Right cardiac atrium (tissue), 5 donors: ENCODE measurements at regions not wholly inside any gene's neighbourhood (a gene's known extent, or its start where the extent isn't known, plus 50 kb on each side); places are given as distances from the start of the nearest gene placed in this dataset.

Source experiments
- ATAC-seq, 2 donors: fragments of 200-7000 bp; cut with Tn5 transposase; one replicate each; pipeline versions ENCODE4 v1.8.0 to v1.9.1; 2020; ENCODE audit warnings: moderate library complexity in 2 of 2, mild to moderate bottlenecking in 1 of 2
- DNase-seq, 3 donors: peaks; one replicate each; pipeline ENCODE4 v3.0.0-alpha.2; 2020
- H3K27ac ChIP-seq: one replicate; pipeline ENCODE4 v1.5.1; 2013; ENCODE audit warnings: mild to moderate bottlenecking, low read length, control low read depth, moderate library complexity
- H3K27me3 ChIP-seq: one replicate; pipeline ENCODE4 v1.6.1; 2013; ENCODE audit not compliant: control insufficient read depth, insufficient read depth
- H3K4me1 ChIP-seq: one replicate; pipeline ENCODE4 v1.6.1; 2013; ENCODE audit warnings: low read length; ENCODE audit not compliant: control insufficient read depth, insufficient read depth
- H3K4me3 ChIP-seq: one replicate; pipeline ENCODE4 v1.5.1; 2013; ENCODE audit warnings: low read length, control low read depth
- H3K9me3 ChIP-seq: one replicate; pipeline ENCODE4 v1.6.1; 2013; ENCODE audit warnings: low read length; ENCODE audit not compliant: control insufficient read depth
- WGBS: extraction: QIAGEN DNeasy Blood & Tissue Kit; methylation state at CpG from one replicate; pipeline ENCODE4 v1.1.7; 2013; 5-methylcytosine and 5-hydroxymethylcytosine counted together
- intact Hi-C, 4 donors: fragments of 100-400 bp; cut with DNase I; formaldehyde crosslinking; loops; one replicate each; pipeline versions ENCODE4 v1.11.0 to v1.14.0; 2022 to 2023
- donor health status: healthy with polysubstance abuse.
- donor health status: DM: no; HTN: yes; CAD: no.
- donor health status: DM: no; HTN: no; CAD: no.
- donor health status: DM: no; HTN: yes; CAD: no; lungs with severe emphysema.
- donor health status: DM: yes; HTN: yes; CAD: no.

GRCh38 chr10:6722616-6723004 lies 142.5 kb upstream of the PRKCQ start:
- 93% methylated on average over 1 of the region's 1 CpG for WGBS
- H3K27ac ChIP-seq: no peak overlapping the region
- DNase-seq (no peak), ATAC-seq (no peak)
- H3K4me3 ChIP-seq: no peak overlapping the region
- no peaks in the 10 kb centered on the region for H3K9me3 ChIP-seq
- H3K4me1 ChIP-seq: no peaks in the 10 kb centered on the region
- intact Hi-C loops: no loop called here
- H3K27me3 ChIP-seq: no peaks in the 10 kb centered on the region

- DNase-seq: no peak
- peak overlapping the region; percentile 54 for H3K27ac ChIP-seq
- H3K4me1 ChIP-seq: no peaks in the 10 kb centered on the region
- WGBS: 30% methylated on average over 11 of the region's 11 CpGs
- ATAC-seq: peak; percentile 35 to 90
- no peaks in the 10 kb centered on the region for H3K27me3 ChIP-seq
- H3K4me3 ChIP-seq: no peak overlapping the region
- H3K9me3 ChIP-seq: no peaks in the 10 kb centered on the region
- intact Hi-C loops: no loop called here
These were observed 142.0 kb upstream of the PRKCQ start for GRCh38 chr10:6721964-6722615.

GRCh38 chr10:6721480-6721879 lies 141.4 kb upstream of the PRKCQ start:
- intact Hi-C loops: no loop called here
- no peaks in the 10 kb centered on the region for H3K4me1 ChIP-seq
- DNase-seq (peak; percentile 43 to 55 (median 55)), ATAC-seq (peak; percentile 77 to 89)
- WGBS: 23% methylated on average over 7 of the region's 7 CpGs
- H3K4me3 ChIP-seq: no peak overlapping the region
- H3K27ac ChIP-seq: peak overlapping the region; percentile 54
- no peaks in the 10 kb centered on the region for H3K27me3 ChIP-seq
- no peaks in the 10 kb centered on the region for H3K9me3 ChIP-seq

- 82% methylated on average over 2 of the region's 2 CpGs for WGBS
- Histone ChIP-seq H3K27me3 (no peaks in the 10 kb centered on the region), H3K4me1 (no peaks in the 10 kb centered on the region), H3K4me3 (no peak overlapping the region), H3K9me3 (no peaks in the 10 kb centered on the region), H3K27ac (no peak overlapping the region)
- intact Hi-C loops: no loop called here
- ATAC-seq (no peak), DNase-seq (no peak)
These were observed 139.5 kb upstream of the PRKCQ start for GRCh38 chr10:6719561-6719960.

- no peaks in the 10 kb centered on the region for H3K27me3 ChIP-seq
- DNase-seq (no peak), ATAC-seq (no peak)
- H3K9me3 ChIP-seq: no peaks in the 10 kb centered on the region
- no peak overlapping the region for H3K27ac ChIP-seq
- no peak overlapping the region for H3K4me3 ChIP-seq
- H3K4me1 ChIP-seq: no peaks in the 10 kb centered on the region
- intact Hi-C loops: no loop called here
These were observed 138.5 kb upstream of the PRKCQ start for GRCh38 chr10:6718550-6718949.

GRCh38 chr10:6716516-6716915 lies 136.4 kb upstream of the PRKCQ start:
- 56% methylated on average over 1 of the region's 1 CpG for WGBS
- intact Hi-C loops: no loop called here
- H3K27me3 ChIP-seq: no peaks in the 10 kb centered on the region
- no peak overlapping the region for H3K4me3 ChIP-seq
- no peak for ATAC-seq
- H3K27ac ChIP-seq: no peak overlapping the region
- H3K4me1 ChIP-seq: no peaks in the 10 kb centered on the region
- H3K9me3 ChIP-seq: no peaks in the 10 kb centered on the region
- DNase-seq: no peak

- no peak for DNase-seq
- Histone ChIP-seq H3K4me3 (no peak overlapping the region), H3K27ac (no peak overlapping the region), H3K4me1 (no peaks in the 10 kb centered on the region), H3K9me3 (no peaks in the 10 kb centered on the region), H3K27me3 (no peaks in the 10 kb centered on the region)
- ATAC-seq: no peak
- intact Hi-C loops: no loop called here
- WGBS: 36% methylated on average over 7 of the region's 7 CpGs
These were observed 133.6 kb upstream of the PRKCQ start for GRCh38 chr10:6713716-6714115.

GRCh38 chr10:6713120-6713519 lies 133.0 kb upstream of the PRKCQ start:
- Histone ChIP-seq H3K27ac (no peak overlapping the region), H3K27me3 (no peaks in the 10 kb centered on the region), H3K4me3 (no peak overlapping the region), H3K4me1 (no peaks in the 10 kb centered on the region), H3K9me3 (no peaks in the 10 kb centered on the region)
- intact Hi-C loops: no loop called here
- DNase-seq (no peak), ATAC-seq (no peak)
- 66% methylated on average over 6 of the region's 6 CpGs for WGBS

- H3K9me3 ChIP-seq: no peaks in the 10 kb centered on the region
- H3K27me3 ChIP-seq: no peaks in the 10 kb centered on the region
- no peak overlapping the region for H3K27ac ChIP-seq
- 44% methylated on average over 17 of the region's 17 CpGs for WGBS
- H3K4me1 ChIP-seq: no peaks in the 10 kb centered on the region
- ATAC-seq: no peak
- no peak overlapping the region for H3K4me3 ChIP-seq
- DNase-seq: no peak
- intact Hi-C loops: no loop called here
These were observed 131.8 kb upstream of the PRKCQ start for GRCh38 chr10:6711881-6712280.

- no peaks in the 10 kb centered on the region for H3K27me3 ChIP-seq
- ATAC-seq: no peak
- intact Hi-C loops: no loop called here
- 61% methylated on average over 6 of the region's 6 CpGs for WGBS
- H3K4me1 ChIP-seq: no peaks in the 10 kb centered on the region
- H3K4me3 ChIP-seq: no peak overlapping the region
- H3K9me3 ChIP-seq: no peaks in the 10 kb centered on the region
- DNase-seq: no peak
- H3K27ac ChIP-seq: no peak overlapping the region
These were observed 131.3 kb upstream of the PRKCQ start for GRCh38 chr10:6711408-6711841.

GRCh38 chr10:6707352-6707751 lies 127.3 kb upstream of the PRKCQ start:
- no peak overlapping the region for H3K27ac ChIP-seq
- H3K27me3 ChIP-seq: no peaks in the 10 kb centered on the region
- intact Hi-C loops: no loop called here
- no peak overlapping the region for H3K4me3 ChIP-seq
- no peak for DNase-seq
- no peaks in the 10 kb centered on the region for H3K4me1 ChIP-seq
- no peak for ATAC-seq
- H3K9me3 ChIP-seq: no peaks in the 10 kb centered on the region
- WGBS: 92% methylated on average over 4 of the region's 4 CpGs

GRCh38 chr10:6706725-6707124 lies 126.6 kb upstream of the PRKCQ start:
- WGBS: 69% methylated on average over 4 of the region's 4 CpGs
- no peak overlapping the region for H3K4me3 ChIP-seq

More at GRCh38 chr10:6706725-6707124, 126.6 kb upstream of the PRKCQ start:
- no peaks in the 10 kb centered on the region for H3K9me3 ChIP-seq
- intact Hi-C loops: no loop called here
- no peak overlapping the region for H3K27ac ChIP-seq
- ATAC-seq: no peak
- no peak for DNase-seq
- H3K4me1 ChIP-seq: no peaks in the 10 kb centered on the region
- no peaks in the 10 kb centered on the region for H3K27me3 ChIP-seq
